ENCODE measurements at regions not wholly inside any gene's neighbourhood (a gene's known extent, or its start where the extent isn't known, plus 50 kb on each side); places are given as distances from the start of the nearest gene placed in this dataset.

DNA sequence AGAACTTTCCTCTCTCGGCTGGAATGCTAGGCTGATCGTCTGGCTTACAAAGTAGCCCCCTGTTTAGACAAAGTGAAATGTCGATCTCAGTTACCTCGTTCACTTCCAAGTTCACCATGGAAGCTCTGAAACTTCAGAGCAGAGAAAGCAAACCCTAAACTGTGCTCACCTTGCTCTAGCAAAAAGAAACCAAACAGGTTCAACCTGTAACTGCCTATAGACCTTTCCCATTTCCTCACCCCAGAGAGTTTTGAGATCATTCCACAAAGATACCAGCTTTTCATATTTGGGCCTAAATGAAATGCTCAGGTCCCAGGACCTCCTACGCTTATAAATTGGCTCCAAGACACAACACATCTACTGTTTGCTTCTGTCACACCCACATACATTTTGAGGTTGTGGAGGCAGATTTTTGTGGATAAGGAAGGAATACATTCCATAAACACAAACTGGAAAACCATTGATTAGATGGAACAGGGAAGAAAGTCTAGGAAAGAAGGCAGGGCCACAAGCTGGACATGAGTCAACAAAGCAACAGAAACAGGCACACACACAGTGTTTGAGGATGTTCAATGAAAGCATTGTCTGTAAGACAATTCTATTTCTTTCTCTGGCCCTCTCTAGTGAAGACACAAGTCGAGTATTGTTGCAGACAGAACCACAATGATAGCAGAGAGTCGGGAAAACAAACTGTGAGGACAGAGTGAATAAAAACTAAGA, 52.8 kb upstream of the TGIF1 start:
- Histone ChIP-seq H4K91ac (ENCODE audit: insufficient read depth, low read depth, low read length) (no peak overlapping the region), H3K23ac (ENCODE audit: low read depth, low read length) (no peak overlapping the region), H3K4me2 (ENCODE audit: low read depth, low read length) (no peak overlapping the region), H3K9me3 (ENCODE audit: control insufficient read depth, insufficient read depth, low read length) (peaks cover 10% of the 10 kb centered on the region), H3K27ac (ENCODE audit: insufficient read depth, low read length) (no peak overlapping the region), H4K5ac (ENCODE audit: low read depth, low read length) (no peak overlapping the region), H2AK5ac (ENCODE audit: low read depth, low read length) (no peak overlapping the region), H3K4ac (ENCODE audit: low read depth, low read length) (no peak overlapping the region), H2BK5ac (ENCODE audit: low read depth, low read length, poor library complexity, severe bottlenecking) (no peak overlapping the region), H3K4me3 (ENCODE audit: insufficient read depth, low read depth, low read length) (no peak overlapping the region), H3K9ac (ENCODE audit: low read depth, low read length) (no peak overlapping the region), H2AFZ (replicated peaks; ENCODE audit: low read length, poor library complexity) (no peak overlapping the region), H3K27me3 (ENCODE audit: control insufficient read depth, insufficient read depth, low read length) (peaks cover 4% of the 10 kb centered on the region), H3K4me1 (ENCODE audit: control insufficient read depth, insufficient read depth, low read length) (no peaks in the 10 kb centered on the region), H3K9me1 (ENCODE audit: insufficient read depth, low read length) (no peaks in the 10 kb centered on the region), H3K56ac (ENCODE audit: extremely low read depth, insufficient read depth, low read length) (no peak overlapping the region), H3K14ac (replicated peaks; ENCODE audit: low read depth, low read length) (no peak overlapping the region), H2BK15ac (ENCODE audit: low read depth, low read length) (no peak overlapping the region), H4K20me1 (ENCODE audit: insufficient read depth, low read length) (no peaks in the 10 kb centered on the region), H3K36me3 (ENCODE audit: control insufficient read depth, insufficient read depth, low read length) (no peaks in the 10 kb centered on the region), H3K79me1 (ENCODE audit: low read depth in 1 of 2, low read length in 2 of 2) (no peaks in the 10 kb centered on the region), H2AK9ac (replicated peaks; ENCODE audit: low read depth, low read length, poor library complexity) (no peak overlapping the region), H2BK20ac (ENCODE audit: low read depth, low read length) (no peak overlapping the region), H4K8ac (ENCODE audit: low read depth in 2 of 2, low read length in 2 of 2) (no peak overlapping the region), H2BK120ac (ENCODE audit: low read depth, low read length) (no peak overlapping the region), H3K18ac (ENCODE audit: low read depth, low read length) (no peak overlapping the region)
- TF ChIP-seq NFE2L2 (IDR thresholded peaks at IDR 0.05; ENCODE audit: low read depth, low read length) (no peak), SMC3 (IDR thresholded peaks at IDR 0.05; ENCODE audit: low read depth, low read length) (no peak), BHLHE40 (IDR thresholded peaks at IDR 0.05; ENCODE audit: low read depth, low read length) (no peak), FOS (IDR thresholded peaks at IDR 0.05; ENCODE audit: low read depth, low read length) (no peak), CHD1 (IDR thresholded peaks at IDR 0.05; ENCODE audit: low read depth, low read length) (no peak), RAD21 (IDR thresholded peaks at IDR 0.05; ENCODE audit: low read length) (no peak), CEBPB (IDR thresholded peaks at IDR 0.05; ENCODE audit: low read depth, low read length) (no peak), MAFK (IDR thresholded peaks at IDR 0.05; ENCODE audit: low read depth, low read length) (no peak), MXI1 (IDR thresholded peaks at IDR 0.05; ENCODE audit: borderline replicate concordance, low read depth, low read length) (no peak), RFX5 (IDR thresholded peaks at IDR 0.05; ENCODE audit: low read depth, low read length) (no peak), RCOR1 (IDR thresholded peaks at IDR 0.05; ENCODE audit: insufficient replicate concordance, low read length) (no peak)
- TF ChIP-seq, protein P1, sequence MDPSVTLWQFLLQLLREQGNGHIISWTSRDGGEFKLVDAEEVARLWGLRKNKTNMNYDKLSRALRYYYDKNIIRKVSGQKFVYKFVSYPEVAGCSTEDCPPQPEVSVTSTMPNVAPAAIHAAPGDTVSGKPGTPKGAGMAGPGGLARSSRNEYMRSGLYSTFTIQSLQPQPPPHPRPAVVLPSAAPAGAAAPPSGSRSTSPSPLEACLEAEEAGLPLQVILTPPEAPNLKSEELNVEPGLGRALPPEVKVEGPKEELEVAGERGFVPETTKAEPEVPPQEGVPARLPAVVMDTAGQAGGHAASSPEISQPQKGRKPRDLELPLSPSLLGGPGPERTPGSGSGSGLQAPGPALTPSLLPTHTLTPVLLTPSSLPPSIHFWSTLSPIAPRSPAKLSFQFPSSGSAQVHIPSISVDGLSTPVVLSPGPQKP (IDR thresholded peaks at IDR 0.05; ENCODE audit: borderline replicate concordance, low read depth, low read length) = no peak
- TF ChIP-seq, protein P2, sequence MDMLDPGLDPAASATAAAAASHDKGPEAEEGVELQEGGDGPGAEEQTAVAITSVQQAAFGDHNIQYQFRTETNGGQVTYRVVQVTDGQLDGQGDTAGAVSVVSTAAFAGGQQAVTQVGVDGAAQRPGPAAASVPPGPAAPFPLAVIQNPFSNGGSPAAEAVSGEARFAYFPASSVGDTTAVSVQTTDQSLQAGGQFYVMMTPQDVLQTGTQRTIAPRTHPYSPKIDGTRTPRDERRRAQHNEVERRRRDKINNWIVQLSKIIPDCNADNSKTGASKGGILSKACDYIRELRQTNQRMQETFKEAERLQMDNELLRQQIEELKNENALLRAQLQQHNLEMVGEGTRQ (IDR thresholded peaks at IDR 0.05; ENCODE audit: low read depth, low read length) = no peak
- TF ChIP-seq, protein P3, sequence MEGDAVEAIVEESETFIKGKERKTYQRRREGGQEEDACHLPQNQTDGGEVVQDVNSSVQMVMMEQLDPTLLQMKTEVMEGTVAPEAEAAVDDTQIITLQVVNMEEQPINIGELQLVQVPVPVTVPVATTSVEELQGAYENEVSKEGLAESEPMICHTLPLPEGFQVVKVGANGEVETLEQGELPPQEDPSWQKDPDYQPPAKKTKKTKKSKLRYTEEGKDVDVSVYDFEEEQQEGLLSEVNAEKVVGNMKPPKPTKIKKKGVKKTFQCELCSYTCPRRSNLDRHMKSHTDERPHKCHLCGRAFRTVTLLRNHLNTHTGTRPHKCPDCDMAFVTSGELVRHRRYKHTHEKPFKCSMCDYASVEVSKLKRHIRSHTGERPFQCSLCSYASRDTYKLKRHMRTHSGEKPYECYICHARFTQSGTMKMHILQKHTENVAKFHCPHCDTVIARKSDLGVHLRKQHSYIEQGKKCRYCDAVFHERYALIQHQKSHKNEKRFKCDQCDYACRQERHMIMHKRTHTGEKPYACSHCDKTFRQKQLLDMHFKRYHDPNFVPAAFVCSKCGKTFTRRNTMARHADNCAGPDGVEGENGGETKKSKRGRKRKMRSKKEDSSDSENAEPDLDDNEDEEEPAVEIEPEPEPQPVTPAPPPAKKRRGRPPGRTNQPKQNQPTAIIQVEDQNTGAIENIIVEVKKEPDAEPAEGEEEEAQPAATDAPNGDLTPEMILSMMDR (conservative IDR thresholded peaks at IDR 0.05; ENCODE audit: low read depth, low read length) = no peak
- no CpG with 5 or more reads among the region's 7 CpGs for WGBS, 2 experiments (ENCODE audit: extremely low coverage in 2 of 2, insufficient read length in 1 of 2)
- intact Hi-C loops (cut with micrococcal nuclease) = no loop called here
- in situ Hi-C loops (cut with MboI; ENCODE audit: low sequenced_read_pairs) = no loop called here
- no peak for DNase-seq
- CTCF ChIA-PET = no interaction called here
- POLR2A ChIA-PET (ENCODE audit: unreplicated experiment) = no interaction called here
- no peak for ATAC-seq (ENCODE audit: low read depth)
- dilution Hi-C loops (cut with HindIII; ENCODE audit: low sequenced_read_pairs, unreplicated experiment) = no loop called here
- BruUV-seq (replicated peaks) = no TSS peak

All from IMR-90 (cell line).